Trophoblast cell (in vitro differentiated cells and primary cell): ENCODE measurements at regions not wholly inside any gene's neighbourhood (a gene's known extent, or its start where the extent isn't known, plus 50 kb on each side); places are given as distances from the start of the nearest gene placed in this dataset.

Experiments
- DNase-seq, 2 donors: peaks; one replicate each; pipeline ENCODE4 v3.0.0-alpha.2; 2016
- H2AFZ ChIP-seq: 2 replicates; pipeline ENCODE4 v1.6.1; 2013; ENCODE audit warnings: low read length, moderate library complexity, mild to moderate bottlenecking; ENCODE audit not compliant: insufficient read depth, poor library complexity
- H2AK5ac ChIP-seq: 2 replicates; pipeline ENCODE4 v1.6.1; 2013; ENCODE audit warnings: mild to moderate bottlenecking, low read length
- H2BK120ac ChIP-seq: 2 replicates; pipeline ENCODE4 v1.6.1; 2013; ENCODE audit warnings: low read length, mild to moderate bottlenecking, moderate library complexity; ENCODE audit not compliant: insufficient read depth, poor library complexity
- H2BK12ac ChIP-seq: 2 replicates; pipeline ENCODE4 v1.6.1; 2013; ENCODE audit warnings: mild to moderate bottlenecking, low read length, moderate library complexity
- H2BK5ac ChIP-seq: 2 replicates; pipeline ENCODE4 v1.6.1; 2013; ENCODE audit warnings: low read length, low read depth, moderate library complexity, mild to moderate bottlenecking; ENCODE audit not compliant: poor library complexity
- H3K14ac ChIP-seq: 2 replicates; pipeline ENCODE4 v1.6.1; 2013; ENCODE audit warnings: mild to moderate bottlenecking, low read length
- H3K18ac ChIP-seq: 2 replicates; pipeline ENCODE4 v1.6.1; 2013; ENCODE audit warnings: mild to moderate bottlenecking, low read length
- H3K23ac ChIP-seq: 2 replicates; pipeline ENCODE4 v1.6.1; 2013; ENCODE audit warnings: low read length
- H3K27ac ChIP-seq: 2 replicates; pipeline ENCODE4 v1.5.1; 2013; ENCODE audit warnings: low read depth, mild to moderate bottlenecking, inconsistent platforms, low read length, moderate library complexity
- H3K27me3 ChIP-seq: 2 replicates; pipeline ENCODE4 v1.6.1; 2013; ENCODE audit warnings: inconsistent platforms, mild to moderate bottlenecking, low read length, moderate library complexity; ENCODE audit not compliant: insufficient read depth
- H3K36me3 ChIP-seq, 2 experiments: 1 replicate in 1 of 2; 2 replicates in 1 of 2; pipeline ENCODE4 v1.6.1; 2013; ENCODE audit warnings: low read length in 2 of 2, mild to moderate bottlenecking in 2 of 2, moderate library complexity in 1 of 2; ENCODE audit not compliant: insufficient read depth in 2 of 2, control insufficient read depth in 1 of 2
- H3K4ac ChIP-seq: 2 replicates; pipeline ENCODE4 v1.6.1; 2013; ENCODE audit warnings: low read depth, mild to moderate bottlenecking, low read length, moderate library complexity
- H3K4me1 ChIP-seq, 2 experiments: 1 replicate in 1 of 2; 2 replicates in 1 of 2; pipeline ENCODE4 v1.6.1; 2013; ENCODE audit warnings: low read length in 2 of 2, mild to moderate bottlenecking in 2 of 2, moderate library complexity in 1 of 2; ENCODE audit not compliant: insufficient read depth in 2 of 2, control insufficient read depth in 1 of 2
- H3K4me2 ChIP-seq: 2 replicates; pipeline ENCODE4 v1.6.1; 2013; ENCODE audit warnings: inconsistent platforms, mild to moderate bottlenecking, low read length, moderate library complexity
- H3K4me3 ChIP-seq: 2 replicates; pipeline ENCODE4 v1.5.1; 2013; ENCODE audit warnings: mild to moderate bottlenecking, low read depth, low read length, inconsistent platforms
- H3K79me1 ChIP-seq: one replicate; pipeline ENCODE4 v1.6.1; 2013; ENCODE audit warnings: low read length
- H3K79me2 ChIP-seq: 2 replicates; pipeline ENCODE4 v1.6.1; 2013; ENCODE audit warnings: low read length, mild to moderate bottlenecking; ENCODE audit not compliant: control insufficient read depth, insufficient read depth, poor library complexity
- H3K9ac ChIP-seq: 2 replicates; pipeline ENCODE4 v1.6.1; 2013; ENCODE audit warnings: mild to moderate bottlenecking, low read length
- H3K9me3 ChIP-seq: 2 replicates; pipeline ENCODE4 v1.6.1; 2013; ENCODE audit warnings: low read depth, mild to moderate bottlenecking, control low read depth, inconsistent platforms, low read length; ENCODE audit not compliant: insufficient read depth
- H4K12ac ChIP-seq: 2 replicates; pipeline ENCODE4 v1.6.1; 2013; ENCODE audit warnings: low read depth, mild to moderate bottlenecking, low read length, moderate library complexity
- H4K8ac ChIP-seq: 2 replicates; pipeline ENCODE4 v1.6.1; 2013; ENCODE audit warnings: low read depth, mild to moderate bottlenecking, low read length, moderate library complexity
- H4K91ac ChIP-seq: one replicate; pipeline ENCODE4 v1.6.1; 2013; ENCODE audit warnings: low read depth, mild to moderate bottlenecking, low read length, moderate library complexity
- whole genome bisulfite sequencing: extraction: QIAGEN DNeasy Blood & Tissue Kit; methylation state at CpG from one replicate; pipeline ENCODE4 v1.1.7; 2013; ENCODE audit warnings: missing lambda C conversion rate; ENCODE audit not compliant: insufficient read length, insufficient coverage; ENCODE audit errors: extremely low coverage; 5-methylcytosine and 5-hydroxymethylcytosine counted together

- no CpG with 5 or more reads among the region's 3 CpGs for WGBS
- no peak overlapping the region for H3K4me3 ChIP-seq
- H3K27me3 ChIP-seq, result no peaks in the 10 kb centered on the region
- H3K9me3 ChIP-seq, result no peaks in the 10 kb centered on the region
- no peak overlapping the region for H2BK12ac ChIP-seq
- no peaks in the 10 kb centered on the region for H3K4me1 ChIP-seq
- H2BK120ac ChIP-seq, result no peak overlapping the region
- no peak overlapping the region for H3K4ac ChIP-seq
- no peaks in the 10 kb centered on the region for H3K79me2 ChIP-seq
- no peak for DNase-seq
- no peak overlapping the region for H2AK5ac ChIP-seq
- H4K91ac ChIP-seq, result no peak overlapping the region
- H3K27ac ChIP-seq, result no peak overlapping the region
- H3K14ac ChIP-seq, result no peak overlapping the region
- H2AFZ ChIP-seq, result no peak overlapping the region
- H3K79me1 ChIP-seq, result no peaks in the 10 kb centered on the region
- no peak overlapping the region for H3K23ac ChIP-seq
- no peak overlapping the region for H3K18ac ChIP-seq
- no peak overlapping the region for H3K4me2 ChIP-seq
- no peak overlapping the region for H3K9ac ChIP-seq
- H3K36me3 ChIP-seq, result no peaks in the 10 kb centered on the region
- H4K8ac ChIP-seq, result no peak overlapping the region
- H2BK5ac ChIP-seq, result no peak overlapping the region
- H4K12ac ChIP-seq, result no peak overlapping the region
Measured at GRCh38 chr11:19650467-19650866, 62.2 kb upstream of the NAV2 start.

GRCh38 chr11:19649751-19650150, 62.9 kb upstream of the NAV2 start:
- H3K4ac ChIP-seq, result no peak overlapping the region
- H4K8ac ChIP-seq, result no peak overlapping the region
- H3K9me3 ChIP-seq, result no peaks in the 10 kb centered on the region
- H4K91ac ChIP-seq, result no peak overlapping the region
- H2BK5ac ChIP-seq, result no peak overlapping the region
- no peak overlapping the region for H3K4me2 ChIP-seq
- no peaks in the 10 kb centered on the region for H3K4me1 ChIP-seq
- no peak overlapping the region for H3K14ac ChIP-seq
- H4K12ac ChIP-seq, result no peak overlapping the region
- no peak overlapping the region for H3K4me3 ChIP-seq
- no peak overlapping the region for H2BK120ac ChIP-seq
- H3K36me3 ChIP-seq, result no peaks in the 10 kb centered on the region
- H3K79me2 ChIP-seq, result no peaks in the 10 kb centered on the region
- H2AFZ ChIP-seq, result no peak overlapping the region
- H3K27ac ChIP-seq, result no peak overlapping the region
- no peak for DNase-seq
- H3K9ac ChIP-seq, result no peak overlapping the region
- no peak overlapping the region for H3K18ac ChIP-seq
- H3K79me1 ChIP-seq, result no peaks in the 10 kb centered on the region
- no peak overlapping the region for H2BK12ac ChIP-seq
- no peaks in the 10 kb centered on the region for H3K27me3 ChIP-seq
- H2AK5ac ChIP-seq, result no peak overlapping the region
- no CpG with 5 or more reads among the region's 4 CpGs for WGBS
- no peak overlapping the region for H3K23ac ChIP-seq

GRCh38 chr11:19648321-19648720, 64.3 kb upstream of the NAV2 start:
- Histone ChIP-seq H3K4ac (no peak overlapping the region), H2AK5ac (no peak overlapping the region), H3K4me2 (no peak overlapping the region), H3K36me3 (no peaks in the 10 kb centered on the region), H3K79me2 (no peaks in the 10 kb centered on the region), H3K79me1 (no peaks in the 10 kb centered on the region), H3K23ac (no peak overlapping the region), H3K27ac (no peak overlapping the region), H3K14ac (no peak overlapping the region), H4K12ac (no peak overlapping the region), H2BK5ac (no peak overlapping the region), H4K8ac (no peak overlapping the region), H2BK120ac (no peak overlapping the region), H3K4me3 (no peak overlapping the region), H4K91ac (no peak overlapping the region), H3K27me3 (no peaks in the 10 kb centered on the region), H3K18ac (no peak overlapping the region), H2BK12ac (no peak overlapping the region), H3K4me1 (no peaks in the 10 kb centered on the region), H2AFZ (no peak overlapping the region), H3K9me3 (no peaks in the 10 kb centered on the region), H3K9ac (no peak overlapping the region)
- WGBS, result no CpG with 5 or more reads among the region's 3 CpGs
- no peak for DNase-seq

GRCh38 chr11:19647816-19648215, 64.8 kb upstream of the NAV2 start:
- WGBS, result no CpG with 5 or more reads among the region's 3 CpGs
- DNase-seq, result no peak
- no peak overlapping the region for H2BK5ac ChIP-seq
- peaks cover 0 to under 1% of the 10 kb centered on the region in 2 experiments for H3K4me1 ChIP-seq
- no peak overlapping the region for H2BK120ac ChIP-seq
- H3K4me3 ChIP-seq, result no peak overlapping the region
- no peak overlapping the region for H4K8ac ChIP-seq
- no peaks in the 10 kb centered on the region for H3K79me2 ChIP-seq
- H3K9me3 ChIP-seq, result no peaks in the 10 kb centered on the region
- no peak overlapping the region for H4K12ac ChIP-seq
- no peaks in the 10 kb centered on the region for H3K79me1 ChIP-seq
- no peak overlapping the region for H3K4ac ChIP-seq
- no peak overlapping the region for H2BK12ac ChIP-seq
- H3K18ac ChIP-seq, result no peak overlapping the region
- H3K27ac ChIP-seq, result no peak overlapping the region
- no peak overlapping the region for H3K14ac ChIP-seq
- no peak overlapping the region for H3K9ac ChIP-seq
- H3K4me2 ChIP-seq, result no peak overlapping the region
- no peak overlapping the region for H4K91ac ChIP-seq
- H3K36me3 ChIP-seq, result no peaks in the 10 kb centered on the region
- no peak overlapping the region for H2AFZ ChIP-seq
- H2AK5ac ChIP-seq, result no peak overlapping the region
- no peaks in the 10 kb centered on the region for H3K27me3 ChIP-seq
- no peak overlapping the region for H3K23ac ChIP-seq
